Activated effector memory CD4-positive, alpha-beta T cell treated with Interleukin-2 at 50 U/mL for 16 hours (primary cell): ENCODE measurements at regions not wholly inside any gene's neighbourhood (a gene's known extent, or its start where the extent isn't known, plus 50 kb on each side); places are given as distances from the start of the nearest gene placed in this dataset.

Source experiments
- DNase-seq: peaks from one replicate; pipeline ENCODE4 v3.0.0-alpha.2; 2020

GRCh38 chr12:67540920-67541624 is 107.5 kb upstream of the DYRK2 start:
- no peak for DNase-seq

- no peak for DNase-seq
Measured at GRCh38 chr12:67541625-67541991, 106.9 kb upstream of the DYRK2 start.

- no peak for DNase-seq
Measured at GRCh38 chr12:67543021-67543770, 105.3 kb upstream of the DYRK2 start.

GRCh38 chr12:67545298-67545697 is 103.2 kb upstream of the DYRK2 start:
- no peak for DNase-seq

- DNase-seq, result no peak
Measured at GRCh38 chr12:67546746-67547145, 101.8 kb upstream of the DYRK2 start.

GRCh38 chr12:67555075-67555717 is 93.3 kb upstream of the DYRK2 start:
- peak; percentile 46 for DNase-seq

GRCh38 chr12:67558775-67559174 is 89.8 kb upstream of the DYRK2 start:
- DNase-seq, result no peak

- DNase-seq, result no peak
Measured at GRCh38 chr12:67559751-67560150, 88.8 kb upstream of the DYRK2 start.

- DNase-seq, result no peak
Measured at GRCh38 chr12:67562513-67563287, 85.8 kb upstream of the DYRK2 start.

GRCh38 chr12:67568055-67568454 is 80.5 kb upstream of the DYRK2 start:
- DNase-seq, result no peak

- no peak for DNase-seq
Measured at GRCh38 chr12:67572492-67572891, 76.1 kb upstream of the DYRK2 start.

GRCh38 chr12:67573566-67573965 is 75.0 kb upstream of the DYRK2 start:
- no peak for DNase-seq

- DNase-seq, result no peak
Measured at GRCh38 chr12:67578976-67579661, 69.4 kb upstream of the DYRK2 start.

GRCh38 chr12:67579662-67580003 is 68.9 kb upstream of the DYRK2 start:
- DNase-seq, result no peak

- no peak for DNase-seq
Measured at GRCh38 chr12:67582238-67582834, 66.2 kb upstream of the DYRK2 start.

GRCh38 chr12:67582844-67583243 is 65.7 kb upstream of the DYRK2 start:
- no peak for DNase-seq

- no peak for DNase-seq
Measured at GRCh38 chr12:67586951-67587350, 61.6 kb upstream of the DYRK2 start.

GRCh38 chr12:67589078-67589477 is 59.5 kb upstream of the DYRK2 start:
- no peak for DNase-seq

- no peak for DNase-seq
Measured at GRCh38 chr12:67590149-67590790, 58.3 kb upstream of the DYRK2 start.

GRCh38 chr12:67592228-67593011 is 56.1 kb upstream of the DYRK2 start:
- no peak for DNase-seq

- no peak for DNase-seq
Measured at GRCh38 chr12:67593041-67593440, 55.5 kb upstream of the DYRK2 start.
